IMR-90 (cell line): ENCODE measurements at regions not wholly inside any gene's neighbourhood (a gene's known extent, or its start where the extent isn't known, plus 50 kb on each side); places are given as distances from the start of the nearest gene placed in this dataset.

Experiments used
- MAFK ChIP-seq: IDR thresholded peaks from 2 replicates; pipeline ENCODE4 v1.6.1; 2012; ENCODE audit warnings: low read depth, low read length, improper control_type of control experiment
- MAZ ChIP-seq: IDR thresholded peaks from 2 replicates; pipeline ENCODE4 v1.6.1; 2012; ENCODE audit warnings: low read depth, mild to moderate bottlenecking, low read length, improper control_type of control experiment, moderate library complexity, borderline replicate concordance
- POLR2A ChIP-seq: IDR thresholded peaks from 2 replicates; pipeline ENCODE4 v1.6.1; 2012; ENCODE audit warnings: mild to moderate bottlenecking, low read depth, low read length
- RCOR1 ChIP-seq: IDR thresholded peaks from 2 replicates; pipeline ENCODE4 v1.6.1; 2012; ENCODE audit warnings: mild to moderate bottlenecking, low read length, improper control_type of control experiment; ENCODE audit not compliant: insufficient replicate concordance
- SMC3 ChIP-seq: fragments of 150-350 bp; IDR thresholded peaks from 2 replicates; pipeline ENCODE4 v1.6.1; 2016; ENCODE audit warnings: low read depth, mild to moderate bottlenecking, antibody characterized with exemption, low read length, moderate library complexity
- TF ChIP-seq, protein P1 (sequence below): conservative IDR thresholded peaks from 2 replicates; pipeline ENCODE4 v1.5.1; 2012; ENCODE audit warnings: mild to moderate bottlenecking, low read depth, low read length, improper control_type of control experiment

DNA sequence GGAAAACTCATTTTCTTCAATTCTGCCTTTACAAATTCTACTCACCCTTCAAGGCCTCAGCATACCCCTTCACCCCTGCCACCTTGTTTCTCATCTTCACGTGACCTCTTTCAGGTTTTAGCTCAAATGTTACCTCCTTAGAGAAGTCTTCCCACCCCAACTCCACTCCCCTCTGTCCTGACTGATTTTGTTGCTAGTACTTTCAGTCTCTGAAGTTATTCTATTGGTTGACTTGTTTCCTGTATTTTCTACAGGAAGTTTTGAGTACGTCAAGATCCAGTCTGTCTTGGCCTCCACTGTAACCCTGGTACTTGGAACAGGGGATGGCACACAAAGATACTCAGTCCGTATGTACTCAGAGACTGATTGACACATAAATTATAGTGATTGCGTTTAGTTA, 296.1 kb downstream of the DHX35 start:
- TF ChIP-seq SMC3 (no peak), POLR2A (no peak), MAFK (no peak), MAZ (no peak), RCOR1 (no peak)
- TF ChIP-seq, protein P1, sequence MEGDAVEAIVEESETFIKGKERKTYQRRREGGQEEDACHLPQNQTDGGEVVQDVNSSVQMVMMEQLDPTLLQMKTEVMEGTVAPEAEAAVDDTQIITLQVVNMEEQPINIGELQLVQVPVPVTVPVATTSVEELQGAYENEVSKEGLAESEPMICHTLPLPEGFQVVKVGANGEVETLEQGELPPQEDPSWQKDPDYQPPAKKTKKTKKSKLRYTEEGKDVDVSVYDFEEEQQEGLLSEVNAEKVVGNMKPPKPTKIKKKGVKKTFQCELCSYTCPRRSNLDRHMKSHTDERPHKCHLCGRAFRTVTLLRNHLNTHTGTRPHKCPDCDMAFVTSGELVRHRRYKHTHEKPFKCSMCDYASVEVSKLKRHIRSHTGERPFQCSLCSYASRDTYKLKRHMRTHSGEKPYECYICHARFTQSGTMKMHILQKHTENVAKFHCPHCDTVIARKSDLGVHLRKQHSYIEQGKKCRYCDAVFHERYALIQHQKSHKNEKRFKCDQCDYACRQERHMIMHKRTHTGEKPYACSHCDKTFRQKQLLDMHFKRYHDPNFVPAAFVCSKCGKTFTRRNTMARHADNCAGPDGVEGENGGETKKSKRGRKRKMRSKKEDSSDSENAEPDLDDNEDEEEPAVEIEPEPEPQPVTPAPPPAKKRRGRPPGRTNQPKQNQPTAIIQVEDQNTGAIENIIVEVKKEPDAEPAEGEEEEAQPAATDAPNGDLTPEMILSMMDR, result no peak
